Left cardiac atrium (tissue), 4 donors: ENCODE measurements at regions not wholly inside any gene's neighbourhood (a gene's known extent, or its start where the extent isn't known, plus 50 kb on each side); places are given as distances from the start of the nearest gene placed in this dataset.

ENCODE experiments used
- ATAC-seq, 2 donors: fragments of 200-7000 bp; cut with Tn5 transposase; one replicate each; pipeline ENCODE4 v1.9.1; 2020; ENCODE audit warnings: mild to moderate bottlenecking in 2 of 2, moderate library complexity in 2 of 2
- DNase-seq: peaks from one replicate; pipeline ENCODE4 v3.0.0-alpha.2; 2020
- intact Hi-C, 2 donors: fragments of 100-400 bp; cut with DNase I; formaldehyde crosslinking; loops; one replicate each; pipeline versions ENCODE4 v1.14.1 to v1.15.1; 2022 to 2023
- donor health status: DM: no; HTN: yes; CAD: no.
- donor health status: DM: no; HTN: yes; CAD: no; lungs with severe emphysema.
- donor health status: DM: yes; HTN: yes; CAD: no.
- donor health status: Dilated cardiomyopathy.

DNA sequence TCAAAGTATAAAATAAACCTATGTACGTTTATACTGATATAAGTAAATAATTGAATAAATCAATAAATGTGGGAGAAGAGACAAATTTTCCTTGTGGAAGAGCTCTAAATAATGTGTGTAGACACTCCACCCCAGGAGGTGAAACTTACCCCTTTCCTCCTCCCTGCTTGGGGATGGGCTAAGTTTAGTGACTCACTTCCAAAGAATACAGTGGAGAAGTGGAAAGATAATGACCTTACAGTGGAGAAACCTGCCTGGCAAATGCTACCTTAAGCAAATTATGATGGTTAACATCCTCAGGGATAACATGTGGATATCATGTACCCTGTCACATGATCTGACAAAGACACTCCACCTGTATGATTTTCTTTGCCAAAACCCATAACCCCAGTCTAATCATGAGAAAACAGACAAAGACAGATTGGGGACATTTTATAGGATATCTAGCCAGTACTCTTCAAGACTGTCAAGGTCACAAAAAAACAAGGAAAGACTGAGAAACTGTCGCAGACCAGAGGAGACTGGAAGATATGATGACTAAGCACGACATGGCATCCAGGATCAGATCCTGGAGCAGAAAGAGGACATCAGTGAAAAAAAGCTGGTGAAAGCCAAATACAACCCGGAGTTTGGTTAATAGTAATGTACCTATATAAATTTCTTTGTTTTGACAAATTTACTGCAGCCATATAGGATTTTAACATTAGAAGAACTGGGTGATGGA lies 195.5 kb upstream of the PRDM1 start:
- intact Hi-C loops: no loop called here
- no peak for DNase-seq
- no peak for ATAC-seq

DNA sequence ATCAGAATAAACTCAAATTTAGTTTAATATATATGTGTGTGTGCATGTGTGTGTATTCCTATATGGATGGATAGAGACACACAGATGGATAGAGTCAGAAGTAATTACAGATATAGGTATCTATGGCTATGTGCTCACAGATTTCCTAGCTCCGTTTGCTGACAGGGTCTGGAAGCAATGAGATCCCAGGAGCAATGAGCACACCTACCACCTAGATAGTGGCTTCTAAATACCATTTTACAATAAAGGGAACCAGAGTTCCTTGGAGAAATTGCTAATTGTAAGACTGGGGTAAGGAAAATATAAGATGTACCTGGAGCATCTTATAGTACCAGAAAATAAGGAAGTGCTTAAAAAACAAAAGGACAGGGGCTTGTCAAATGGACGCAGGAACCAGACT lies 196.2 kb upstream of the PRDM1 start:
- DNase-seq (no peak), ATAC-seq (no peak)
- intact Hi-C loops: no loop called here

DNA sequence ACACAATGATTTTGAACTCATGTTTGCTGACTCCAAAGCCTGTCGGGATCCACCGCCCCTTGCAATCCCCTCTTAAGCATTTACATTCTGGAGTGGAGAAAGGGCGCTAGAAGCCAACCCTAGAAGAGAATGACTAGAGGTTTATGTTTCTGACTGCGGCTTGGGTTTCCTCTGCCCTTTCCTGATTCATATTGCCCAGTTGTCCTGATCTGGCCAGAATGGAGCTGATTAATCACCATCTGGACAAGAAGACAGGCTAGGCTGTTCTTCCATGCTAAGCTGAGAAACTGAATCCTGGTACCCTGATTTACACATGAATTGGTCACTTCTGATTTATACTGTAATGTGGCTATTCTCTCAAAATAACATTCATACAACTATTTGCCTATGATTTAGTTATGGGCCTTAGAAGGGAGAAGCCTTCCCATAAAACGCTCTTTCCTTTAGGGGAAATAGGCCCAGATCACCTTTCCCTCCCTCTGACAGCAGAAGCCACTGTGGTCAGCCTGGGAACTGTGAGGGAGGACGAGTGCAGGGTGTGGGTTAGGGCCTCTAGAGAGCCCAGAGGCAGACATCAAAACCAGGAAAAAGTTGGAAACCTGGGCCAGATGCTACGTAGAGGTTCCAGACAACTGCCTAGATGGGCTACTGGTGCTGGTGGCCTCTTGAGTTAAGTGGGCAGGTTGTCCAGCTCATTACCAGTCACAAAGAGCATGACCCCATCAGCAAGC lies 199.2 kb upstream of the PRDM1 start:
- ATAC-seq (no peak), DNase-seq (no peak)
- intact Hi-C loops: no loop called here

DNA sequence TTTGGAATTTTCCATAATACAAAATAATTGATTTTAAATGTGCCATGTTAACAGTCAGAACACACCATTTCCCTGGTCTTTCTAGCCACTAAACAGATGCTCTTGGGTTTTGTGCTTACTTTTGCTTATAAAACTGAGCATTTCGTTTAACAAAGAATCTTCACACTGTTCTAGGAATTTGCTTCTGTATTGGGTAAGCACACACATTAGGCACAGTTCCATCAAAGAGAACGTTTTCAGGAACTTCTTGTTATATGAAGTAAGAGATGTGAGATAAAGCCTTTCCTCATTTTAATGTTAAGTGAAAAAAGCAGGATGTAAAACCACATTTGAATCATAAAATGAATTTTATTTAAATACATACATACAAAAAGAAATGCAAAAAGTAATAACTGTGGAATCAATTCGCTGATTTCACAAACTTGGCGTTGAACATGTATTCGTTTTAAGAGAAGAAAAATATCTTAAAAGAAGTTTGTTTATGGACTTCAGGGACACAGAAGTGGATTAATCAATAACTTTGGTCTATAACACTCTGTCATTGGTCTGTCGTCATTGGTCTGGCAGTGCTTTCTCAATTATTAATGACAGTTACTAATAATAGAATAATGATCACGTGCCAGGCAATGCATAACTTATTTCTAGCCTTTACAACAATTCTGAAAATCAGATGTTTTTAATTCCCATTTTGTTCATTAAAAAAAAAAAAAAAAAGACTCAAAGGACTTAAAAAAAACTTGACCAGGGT lies 199.9 kb upstream of the PRDM1 start:
- intact Hi-C loops: no loop called here
- ATAC-seq (peak in 1 of 2 donors; percentile 30), DNase-seq (no peak)

DNA sequence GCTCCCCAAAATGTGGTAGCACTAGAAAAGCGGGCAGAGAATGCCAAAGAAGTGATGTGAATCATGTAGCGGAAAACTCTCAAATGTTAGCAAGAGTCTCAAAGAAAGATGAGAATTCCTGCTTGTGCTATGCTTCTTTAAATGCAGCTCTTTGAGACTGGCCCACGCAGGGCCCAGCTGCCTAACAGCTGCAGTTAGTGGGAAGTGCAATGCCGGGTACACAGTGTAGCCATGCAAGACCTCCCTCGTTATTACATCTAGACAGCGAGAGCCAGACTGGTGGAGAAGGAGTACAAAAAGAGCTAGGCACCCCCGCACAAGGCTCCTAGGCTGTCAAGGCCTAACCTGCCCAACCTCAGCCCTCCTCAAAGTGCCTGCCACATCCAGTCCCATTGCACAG lies 201.7 kb upstream of the PRDM1 start:
- ATAC-seq (peak; percentile 12 to 44), DNase-seq (no peak)
- intact Hi-C loops: no loop called here

DNA sequence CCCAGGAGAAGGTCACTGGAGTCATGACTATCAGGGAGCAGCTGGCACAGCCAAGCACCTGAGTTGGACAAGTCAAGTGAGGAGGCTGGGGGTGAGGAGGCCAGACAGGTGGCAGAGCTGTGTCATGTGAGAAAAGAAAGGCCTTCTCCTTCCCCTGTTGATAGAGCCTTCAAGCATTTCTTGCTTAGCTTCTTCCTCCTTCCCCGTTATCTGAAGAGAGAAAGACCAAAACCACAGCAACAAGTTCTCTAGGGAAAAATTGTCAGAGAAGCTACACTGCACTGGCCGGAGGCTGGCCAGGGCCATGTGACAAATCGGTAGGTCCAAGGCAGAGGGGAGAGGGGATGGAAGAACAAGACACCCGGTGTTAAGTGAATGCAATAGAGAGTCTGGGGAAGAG lies 202.1 kb upstream of the PRDM1 start:
- intact Hi-C loops: no loop called here
- ATAC-seq: no peak

DNA sequence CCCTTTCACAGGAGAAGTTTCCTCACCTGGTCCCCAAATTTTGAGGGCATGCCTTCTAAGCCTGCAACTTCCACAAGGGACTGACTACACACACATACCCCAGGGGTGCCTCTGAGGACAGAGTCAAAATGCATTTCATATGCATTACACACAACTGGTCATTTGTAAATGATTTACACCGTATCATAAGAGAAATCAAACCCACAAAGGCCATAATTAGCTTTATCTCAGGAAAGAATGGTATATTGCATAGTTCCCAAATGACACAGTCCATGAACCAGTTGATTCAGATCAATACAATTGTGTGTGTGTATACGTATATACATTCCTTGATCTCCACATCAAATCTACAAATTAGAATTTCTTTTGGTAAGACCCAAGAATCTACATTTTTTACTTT lies 203.3 kb upstream of the PRDM1 start:
- DNase-seq: no peak
- intact Hi-C loops: no loop called here
- ATAC-seq: no peak

More for the DNA sequence above, 202.1 kb upstream of the PRDM1 start:
- DNase-seq: no peak

DNA sequence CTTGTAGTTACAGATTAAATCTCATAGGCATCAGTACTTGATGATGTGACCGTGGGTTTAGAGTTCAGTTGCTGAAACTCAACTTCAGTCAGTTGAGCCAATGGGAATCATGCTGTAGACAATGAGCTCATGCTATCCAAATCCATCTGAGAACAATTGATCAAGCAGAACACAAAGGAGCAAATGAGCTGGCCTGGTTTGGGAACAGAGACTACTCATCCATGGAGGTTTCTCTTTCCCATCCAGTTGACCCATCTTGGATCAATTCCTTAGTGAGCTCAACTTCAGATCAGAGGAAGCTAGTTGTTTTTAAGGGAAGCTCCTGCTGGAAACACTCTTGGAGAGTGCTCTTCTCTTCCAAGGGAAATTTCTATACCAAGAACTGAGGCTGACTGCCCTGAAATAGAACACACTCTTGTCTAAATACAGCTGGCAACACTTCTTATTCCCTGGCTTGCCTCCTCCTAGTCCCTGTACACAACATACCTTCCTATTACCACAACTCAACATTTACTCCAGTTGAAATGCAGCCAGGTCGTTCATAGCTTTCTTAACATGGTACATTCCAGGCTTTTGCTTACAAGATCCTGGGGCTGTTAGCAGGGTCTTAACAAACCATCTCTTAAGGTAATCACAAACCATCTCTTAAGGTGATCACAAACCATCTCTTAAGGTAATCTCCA lies 203.9 kb upstream of the PRDM1 start:
- DNase-seq: no peak
- intact Hi-C loops: no loop called here
- ATAC-seq: no peak

DNA sequence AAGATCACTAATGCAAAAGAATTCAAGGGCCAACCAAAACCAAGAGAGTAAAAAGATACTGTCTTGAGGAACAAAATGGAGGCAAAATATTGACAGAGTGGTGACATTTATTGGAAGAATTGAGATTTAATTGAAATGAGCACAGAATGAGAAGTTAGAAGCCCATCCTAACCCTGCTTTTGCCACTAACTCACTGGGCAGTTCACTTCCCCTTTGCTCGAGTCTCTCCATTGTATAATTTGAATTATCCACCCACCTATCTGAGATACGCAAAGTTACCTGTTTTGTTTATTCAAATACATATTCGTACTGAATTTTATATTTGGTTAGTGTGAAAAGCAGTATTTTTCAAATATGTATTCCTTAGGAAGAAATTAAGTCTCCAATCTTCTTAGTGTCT lies 204.5 kb upstream of the PRDM1 start:
- ATAC-seq (no peak), DNase-seq (no peak)
- intact Hi-C loops: no loop called here

DNA sequence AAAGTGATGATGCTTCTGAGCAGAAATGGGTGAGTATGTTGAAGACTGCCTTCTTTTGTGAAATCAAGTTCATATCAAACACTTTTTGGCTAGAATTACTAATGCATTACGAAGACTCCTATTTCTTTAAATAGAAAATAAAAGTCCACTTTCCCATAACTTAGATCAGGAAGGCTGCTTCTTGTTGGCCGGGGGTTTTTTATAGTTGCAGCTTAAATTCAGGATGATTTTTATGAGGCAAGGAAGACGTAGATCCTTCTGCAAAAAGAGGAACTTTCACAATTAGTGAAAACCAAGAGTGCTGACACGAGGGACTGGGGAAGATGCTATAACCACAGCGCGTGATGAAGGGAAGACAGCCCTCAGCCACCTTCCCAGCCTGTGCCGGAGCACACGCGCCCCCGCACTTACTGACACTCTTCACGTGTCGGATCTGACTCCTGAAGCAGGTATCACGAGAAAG lies 206.1 kb upstream of the PRDM1 start:
- intact Hi-C loops: no loop called here
- ATAC-seq: peak; percentile 73 to 79
- DNase-seq: no peak

DNA sequence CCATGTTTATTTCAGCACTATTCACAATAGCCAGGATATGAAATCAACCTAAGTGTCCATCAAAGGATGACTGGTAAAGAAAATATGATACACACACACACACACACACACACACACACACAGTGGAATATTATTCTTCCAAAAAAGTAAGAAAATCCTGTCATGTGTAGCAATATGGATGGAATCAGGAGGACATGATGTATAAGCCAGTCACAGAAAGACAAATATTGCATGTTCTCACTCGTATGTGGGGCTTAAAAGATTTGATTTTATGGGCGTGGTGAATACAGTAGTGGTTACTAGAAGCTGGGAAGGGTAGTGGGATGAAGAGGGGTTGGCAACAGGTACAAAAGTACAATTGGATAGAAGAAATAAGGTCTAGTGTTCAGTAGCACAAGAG lies 207.0 kb upstream of the PRDM1 start:
- no peak for ATAC-seq
- no peak for DNase-seq
- intact Hi-C loops: no loop called here

DNA sequence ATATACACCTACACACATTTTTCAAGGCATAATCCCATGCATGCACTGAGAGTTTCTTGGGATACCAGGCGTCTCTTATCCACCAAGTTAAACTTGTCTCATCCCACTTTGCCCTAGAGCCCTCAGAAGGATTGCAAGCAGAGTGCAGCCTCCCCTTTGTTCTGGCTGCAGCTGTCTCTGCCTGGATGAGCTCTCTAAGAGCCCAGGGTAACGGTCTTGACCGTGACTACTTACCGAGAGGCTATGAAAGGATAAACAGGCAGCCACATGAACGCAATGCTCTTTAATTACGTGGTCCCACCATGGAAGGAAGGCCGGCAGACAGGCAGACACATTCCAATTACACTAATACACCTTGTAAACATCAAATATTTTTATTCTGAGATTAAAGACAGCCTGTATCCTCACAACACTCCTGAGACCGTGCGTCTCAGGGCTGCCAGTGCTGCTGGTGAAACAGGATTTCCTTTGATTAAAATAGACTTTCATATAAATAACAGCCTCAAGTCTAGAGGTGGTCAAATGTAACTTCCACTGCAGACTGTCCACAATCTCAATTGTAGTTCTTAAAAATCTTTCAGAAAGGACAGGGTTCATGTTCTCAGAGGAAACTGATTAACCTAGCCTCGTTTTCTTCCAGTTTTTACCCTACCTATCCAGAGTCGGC lies 210.0 kb upstream of the PRDM1 start:
- no peak for ATAC-seq
- intact Hi-C loops: no loop called here
- no peak for DNase-seq

DNA sequence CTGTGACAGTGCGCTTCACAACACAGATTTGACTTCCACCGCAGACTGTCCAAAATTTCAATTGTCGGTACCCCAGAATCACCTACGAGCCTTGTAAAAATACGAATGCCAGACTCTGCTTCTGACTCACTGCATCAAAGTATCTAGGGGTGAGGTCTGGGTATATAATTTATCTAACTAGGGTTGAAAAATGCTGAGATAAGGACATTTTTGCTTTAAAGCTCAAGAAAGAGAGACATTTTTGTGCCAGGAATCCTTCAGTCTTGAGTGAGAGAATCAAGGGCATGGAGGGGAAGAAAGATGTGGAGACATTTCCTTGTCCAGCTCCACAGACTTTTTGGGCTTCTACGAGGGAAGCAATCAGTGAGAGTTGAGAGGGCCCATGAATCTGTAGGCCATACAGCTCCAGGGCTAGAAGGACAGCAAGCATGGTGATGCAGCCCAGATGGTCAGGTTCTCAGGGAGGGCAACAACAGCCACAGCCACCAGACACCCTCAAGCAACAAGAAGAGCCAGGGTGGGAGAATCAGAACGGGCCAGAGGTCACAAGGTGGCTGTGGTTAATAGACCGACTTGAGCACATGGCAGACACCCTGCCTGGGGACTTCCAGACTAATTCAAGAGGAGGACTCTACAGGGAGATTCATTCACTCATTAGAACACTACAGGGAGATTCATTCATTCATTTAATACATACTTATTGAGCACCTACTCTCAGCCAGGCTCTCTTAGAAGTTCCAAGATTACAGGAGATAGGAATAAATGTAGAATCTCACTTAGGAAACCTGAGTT lies 211.1 kb upstream of the PRDM1 start:
- intact Hi-C loops: no loop called here
- DNase-seq: no peak
- ATAC-seq: no peak

DNA sequence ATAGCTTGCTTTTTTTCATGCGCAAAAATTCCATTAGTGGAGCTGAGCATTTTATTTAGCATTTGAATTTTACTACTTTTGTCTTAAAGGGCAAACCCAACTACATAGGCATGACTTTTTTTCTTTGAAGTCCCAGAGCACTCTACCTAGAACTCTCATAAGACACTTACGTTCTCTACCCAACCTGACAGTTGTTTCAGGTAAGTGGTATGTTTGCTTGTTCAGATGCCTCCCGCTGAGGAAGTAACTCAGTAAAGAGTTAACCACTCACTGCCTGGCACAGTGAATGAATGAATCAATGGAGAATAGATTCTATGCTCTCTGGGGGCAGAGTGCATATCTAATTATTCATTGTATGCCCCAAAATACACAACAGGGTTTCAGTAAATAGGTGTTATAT lies 212.3 kb upstream of the PRDM1 start:
- no peak for ATAC-seq
- DNase-seq: no peak
- intact Hi-C loops: no loop called here

DNA sequence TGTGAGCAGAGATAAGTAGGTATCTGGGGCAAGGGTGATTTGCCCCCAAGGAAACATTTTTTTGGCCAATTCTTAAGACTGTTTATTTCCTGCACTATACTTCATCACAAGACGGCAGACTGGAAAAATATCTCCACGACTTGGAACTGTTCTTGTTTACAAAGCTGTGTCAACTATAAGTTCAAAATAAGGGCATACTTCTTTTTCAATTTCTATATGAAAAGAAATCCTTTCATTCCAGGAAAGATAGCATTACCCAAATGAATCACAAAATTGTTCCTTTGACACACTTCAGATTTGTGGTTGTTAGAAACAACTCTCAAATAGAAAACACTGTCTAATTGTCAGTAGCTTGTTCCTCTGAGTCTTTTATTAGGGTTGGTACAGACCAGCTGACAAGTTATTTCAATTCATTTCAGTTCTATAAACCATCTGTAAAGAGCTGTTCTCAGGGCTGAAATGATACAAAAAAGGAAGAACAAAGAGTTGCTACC lies 212.9 kb upstream of the PRDM1 start:
- intact Hi-C loops: no loop called here
- no peak for DNase-seq
- no peak for ATAC-seq

DNA sequence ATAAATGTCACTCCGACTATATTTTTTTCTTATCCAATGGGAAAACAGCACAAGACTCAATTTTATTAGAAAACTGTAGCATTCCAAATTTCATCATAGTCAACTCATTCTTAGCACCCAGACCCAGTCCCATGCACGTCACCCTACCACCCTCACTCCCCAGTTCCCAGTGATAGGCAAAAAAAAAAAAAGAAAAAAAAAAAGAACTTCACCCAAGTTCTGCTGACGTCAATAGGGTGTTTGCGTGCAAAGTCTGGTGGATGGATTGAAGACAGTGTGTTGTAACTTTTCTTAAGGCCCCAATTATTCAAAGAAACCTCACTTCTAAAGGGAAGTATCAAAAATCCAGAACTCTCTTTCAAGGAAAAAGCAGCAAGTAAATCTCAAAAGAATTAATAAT lies 213.9 kb upstream of the PRDM1 start:
- ATAC-seq (peak in 1 of 2 donors; percentile 57), DNase-seq (peak; percentile 33)
- intact Hi-C loops: no loop called here

DNA sequence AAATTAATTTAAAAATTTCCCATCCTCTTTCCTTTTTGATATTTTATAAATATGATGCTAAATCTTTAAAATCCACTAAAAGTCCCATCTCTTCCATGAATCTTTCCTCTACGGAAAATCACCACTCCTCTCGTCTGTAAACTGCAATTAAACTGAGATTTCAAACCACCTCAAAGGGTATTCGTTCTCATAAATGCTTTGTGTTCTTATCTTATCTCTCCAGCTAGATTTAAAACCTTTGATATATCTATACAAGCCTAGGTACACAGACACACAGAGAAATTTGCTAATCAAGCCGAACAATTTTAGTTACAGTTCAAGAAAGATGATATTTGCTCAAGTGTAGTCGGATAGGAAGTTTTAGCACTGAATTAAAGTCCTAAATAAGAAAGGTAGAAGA lies 214.6 kb upstream of the PRDM1 start:
- ATAC-seq: no peak
- DNase-seq: no peak
- intact Hi-C loops: no loop called here

DNA sequence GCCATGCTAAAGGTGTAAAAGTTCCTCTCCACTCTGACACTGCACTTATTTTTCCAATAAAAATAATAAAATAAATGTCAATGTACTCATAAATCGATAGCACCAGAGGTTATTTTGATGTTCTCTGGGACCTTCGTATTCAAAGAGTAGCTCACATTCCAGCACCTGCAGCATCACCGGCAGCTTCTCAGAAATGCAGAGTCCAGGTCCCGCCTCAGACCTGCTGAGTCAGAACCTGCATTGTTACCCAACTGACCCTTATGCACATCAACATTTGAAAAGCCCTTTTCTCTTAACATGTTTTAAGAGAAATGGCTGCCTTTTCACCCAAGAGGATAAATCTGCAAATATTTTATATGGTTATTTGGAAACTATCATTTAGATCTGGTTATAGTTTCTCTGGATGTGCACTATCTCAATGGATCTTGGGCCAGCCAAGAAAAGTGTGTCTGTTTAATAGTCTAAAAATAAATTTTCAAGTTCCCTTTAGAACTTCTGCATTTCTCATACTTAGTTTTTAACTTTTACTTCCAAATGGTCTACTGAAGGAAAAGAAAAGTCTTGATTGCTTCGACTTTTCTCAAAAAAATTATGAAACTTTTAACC lies 216.2 kb upstream of the PRDM1 start:
- no peak for ATAC-seq
- intact Hi-C loops: no loop called here
- no peak for DNase-seq
